Activated CD4-positive, alpha-beta memory T cell treated with anti-CD3 and anti-CD28 coated beads, Interleukin-2, amount 10 ng/mL, durations not matched to agents 7 days and 5 days (primary cell): ENCODE measurements at regions not wholly inside any gene's neighbourhood (a gene's known extent, or its start where the extent isn't known, plus 50 kb on each side); places are given as distances from the start of the nearest gene placed in this dataset.

Experiments
- CTCF ChIA-PET: fragments of 350-600 bp; sonication (Branson Sonifier 250); formaldehyde crosslinking; loops from one replicate; lab custom pipeline; 2021; ENCODE audit warnings: antibody characterized with exemption, inconsistent platforms; lab: Charles Lee
- POLR2A ChIA-PET: fragments of 350-600 bp; sonication (Branson Sonifier 250); formaldehyde crosslinking; loops from one replicate; lab custom pipeline; 2021; ENCODE audit warnings: antibody characterized with exemption; lab: Charles Lee
- DNase-seq: peaks from one replicate; pipeline ENCODE4 v3.0.0-alpha.2; 2020
- H3K27ac Mint-ChIP-seq: one replicate; pipeline ENCODE4 v1.8.0; 2021; ENCODE audit warnings: mild to moderate bottlenecking, mixed read lengths
- H3K27me3 Mint-ChIP-seq: one replicate; pipeline ENCODE4 v1.8.0; 2021; ENCODE audit warnings: mixed read lengths
- H3K36me3 Mint-ChIP-seq: one replicate; pipeline ENCODE4 v1.8.0; 2021; ENCODE audit warnings: low read depth, mixed read lengths
- H3K4me1 Mint-ChIP-seq: one replicate; pipeline ENCODE4 v1.8.0; 2021; ENCODE audit warnings: mixed read lengths
- H3K4me3 Mint-ChIP-seq: one replicate; pipeline ENCODE4 v1.8.0; 2021; ENCODE audit warnings: mild to moderate bottlenecking, mixed read lengths
- H3K9me3 Mint-ChIP-seq: one replicate; pipeline ENCODE4 v1.8.0; 2021; ENCODE audit warnings: mixed read lengths

DNA sequence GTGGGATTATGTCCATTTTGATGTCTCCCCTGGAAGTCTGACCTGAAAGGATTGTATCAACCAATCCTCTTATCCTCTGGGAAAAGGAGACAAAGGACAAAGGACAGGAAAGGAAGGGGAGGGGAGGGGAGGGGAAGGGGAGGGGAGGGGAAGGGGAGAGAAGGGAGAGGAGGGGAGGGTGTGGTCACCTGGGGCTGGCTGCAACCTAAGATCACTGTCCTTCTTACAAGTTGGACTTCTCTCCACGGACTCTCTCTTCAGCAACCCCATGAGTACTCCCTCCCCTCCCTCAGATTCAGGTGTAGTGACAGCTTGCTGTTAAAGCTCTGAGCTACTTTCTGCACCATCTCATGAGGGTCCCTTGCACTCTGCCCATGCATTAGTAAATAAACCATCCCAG is 58.9 kb upstream of the KLHL31 start:
- H3K9me3 Mint-ChIP-seq, result no peaks in the 10 kb centered on the region
- H3K4me1 Mint-ChIP-seq, result peaks cover 8% of the 10 kb centered on the region
- no peak overlapping the region for H3K4me3 Mint-ChIP-seq
- H3K27me3 Mint-ChIP-seq, result peaks cover 16% of the 10 kb centered on the region
- POLR2A ChIA-PET, result interaction anchor here (0.7 to 1.6 kb wide), 2 partner anchors 70 to 228 kb away, joined by 3 to 4 read pairs; partner anchors contain the start of gene LRRC1
- CTCF ChIA-PET, result interaction anchor here (0.7 to 12.1 kb wide), 9 partner anchors 12 to 232 kb away, joined by 3 to 128 read pairs (median 8); partner anchors contain the start of genes GCLC and LRRC1
- no peak overlapping the region for H3K27ac Mint-ChIP-seq
- H3K36me3 Mint-ChIP-seq, result no peaks in the 10 kb centered on the region
- DNase-seq, result no peak

DNA sequence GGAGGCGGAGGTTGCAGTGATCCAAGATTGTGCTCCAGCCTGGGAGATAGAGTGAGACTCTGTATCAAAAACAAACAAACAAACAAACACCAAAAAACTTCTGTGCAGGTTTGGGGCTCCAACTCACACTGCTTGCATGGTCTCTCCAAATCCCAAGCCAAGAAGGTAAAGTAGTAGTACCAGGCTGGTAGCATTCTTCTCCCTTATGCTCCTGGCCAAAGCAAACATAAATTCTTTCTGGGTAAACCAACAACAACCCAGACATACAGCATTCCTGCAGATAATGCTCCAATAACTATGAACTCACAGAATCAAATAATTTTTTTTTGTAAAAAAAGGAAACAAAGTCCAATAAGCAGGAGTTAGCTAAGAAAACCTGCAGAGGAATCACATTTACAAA is 57.8 kb upstream of the KLHL31 start:
- DNase-seq, result no peak
- ChIA-PET POLR2A (no interaction called here), CTCF (interaction anchor here (0.6 to 12.1 kb wide), 8 partner anchors 10 to 229 kb away, joined by 3 to 128 read pairs (median 5); partner anchors contain the start of gene LRRC1)
- H3K9me3 Mint-ChIP-seq, result no peaks in the 10 kb centered on the region
- no peak overlapping the region for H3K4me3 Mint-ChIP-seq
- peaks cover 16% of the 10 kb centered on the region for H3K27me3 Mint-ChIP-seq
- H3K27ac Mint-ChIP-seq, result no peak overlapping the region
- H3K36me3 Mint-ChIP-seq, result no peaks in the 10 kb centered on the region
- H3K4me1 Mint-ChIP-seq, result peaks cover 10% of the 10 kb centered on the region

DNA sequence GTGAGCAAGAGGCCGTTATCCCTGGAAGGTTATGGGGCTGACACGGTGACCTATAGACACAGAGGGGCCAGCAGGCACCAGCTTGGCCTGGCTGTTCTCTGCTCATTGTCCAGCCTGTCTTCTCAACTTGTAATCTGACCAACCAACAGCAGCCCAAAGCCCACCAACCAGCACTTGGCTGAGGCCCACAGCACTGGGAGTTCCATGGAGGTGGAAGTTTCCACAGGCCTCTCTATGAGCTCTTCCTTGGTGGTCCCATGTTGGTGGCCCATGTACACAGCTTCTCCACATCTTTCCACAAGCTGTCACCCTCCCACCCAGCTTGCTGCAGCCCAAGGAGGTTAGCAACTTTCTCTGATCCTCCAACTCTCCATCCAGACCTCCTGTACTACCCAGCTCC is 56.2 kb upstream of the KLHL31 start:
- Mint-ChIP-seq H3K9me3 (no peaks in the 10 kb centered on the region), H3K4me1 (peaks cover 7% of the 10 kb centered on the region), H3K4me3 (no peak overlapping the region), H3K27ac (no peak overlapping the region), H3K36me3 (no peaks in the 10 kb centered on the region), H3K27me3 (peaks cover 23% of the 10 kb centered on the region)
- no peak for DNase-seq
- ChIA-PET CTCF (interaction anchor here (0.7 to 12.1 kb wide), 7 partner anchors 9 to 227 kb away, joined by 3 to 128 read pairs (median 4); partner anchors contain the start of gene LRRC1), POLR2A (no interaction called here)

DNA sequence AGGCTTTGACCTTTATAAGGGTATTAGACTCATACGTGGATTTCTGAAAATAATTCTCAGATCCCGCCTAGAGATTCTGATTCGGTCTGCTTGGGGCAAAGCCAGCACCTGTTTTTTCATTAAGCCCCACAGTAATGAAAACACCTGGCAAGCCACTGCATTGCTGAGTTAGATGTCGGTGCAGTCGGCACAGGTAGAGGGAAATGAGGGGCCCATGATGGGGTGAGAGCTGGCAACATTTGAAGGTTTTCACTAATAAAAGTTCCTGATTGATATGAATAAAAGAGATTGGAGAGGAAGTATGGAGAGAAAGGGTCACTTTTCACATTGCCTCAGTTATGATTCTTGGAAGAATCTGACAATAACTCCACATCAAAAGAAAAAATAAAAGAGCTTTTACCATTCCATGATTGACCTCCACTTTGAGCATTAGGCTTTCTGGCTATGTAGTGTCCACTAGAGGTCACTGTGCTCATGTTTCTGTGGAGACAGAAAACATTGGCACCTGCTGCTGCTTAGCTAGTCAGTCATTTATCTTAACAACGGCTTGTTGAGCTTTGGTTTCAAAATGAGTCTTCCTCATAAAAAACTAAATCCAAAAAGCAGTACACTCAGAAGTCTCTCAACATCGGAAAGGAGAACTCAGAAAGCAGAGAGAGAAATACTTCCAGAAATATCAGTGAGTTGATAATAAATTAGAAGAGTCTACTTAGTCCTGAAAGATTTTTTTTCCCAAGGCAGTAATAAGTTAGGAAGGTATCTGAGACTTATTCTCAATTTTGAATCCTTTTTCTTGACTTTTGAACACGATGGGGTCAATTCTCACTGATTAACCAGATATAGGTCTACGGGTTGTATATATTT is 53.3 kb upstream of the KLHL31 start:
- peaks cover 6% of the 10 kb centered on the region for H3K4me1 Mint-ChIP-seq
- no peak overlapping the region for H3K27ac Mint-ChIP-seq

DNA sequence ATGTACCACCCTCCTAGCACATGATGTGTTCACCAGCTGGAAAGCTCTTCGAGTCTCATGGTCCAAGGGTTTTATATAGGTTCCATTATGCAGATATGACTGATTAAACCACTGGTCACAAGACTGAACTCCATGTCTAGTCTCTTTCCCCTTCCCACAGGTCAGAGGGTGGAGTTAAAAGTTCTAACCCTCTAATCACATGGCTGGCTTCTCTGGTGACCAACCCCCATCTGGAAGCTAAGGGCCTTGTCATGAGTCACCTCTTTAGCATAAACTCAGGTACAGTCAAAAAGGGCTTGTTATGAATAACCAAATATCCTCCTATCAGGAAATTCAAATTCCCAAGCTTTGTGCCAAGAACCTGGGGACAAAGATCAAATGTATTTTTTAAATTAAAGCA is 52.0 kb upstream of the KLHL31 start:
- no peak overlapping the region for H3K4me3 Mint-ChIP-seq
- ChIA-PET POLR2A (no interaction called here), CTCF (interaction anchor here (0.7 to 4.0 kb wide), 3 partner anchors 8 to 18 kb away, joined by 4 to 59 read pairs (median 27); no protein-coding TSS in a partner anchor)
- H3K27me3 Mint-ChIP-seq, result peaks cover 27% of the 10 kb centered on the region
- no peak for DNase-seq
- peaks cover 6% of the 10 kb centered on the region for H3K4me1 Mint-ChIP-seq
- H3K9me3 Mint-ChIP-seq, result no peaks in the 10 kb centered on the region
- H3K36me3 Mint-ChIP-seq, result no peaks in the 10 kb centered on the region
- H3K27ac Mint-ChIP-seq, result no peak overlapping the region

More for the DNA sequence above, 53.3 kb upstream of the KLHL31 start:
- DNase-seq, result peak; percentile 38
- POLR2A ChIA-PET, result interaction anchor here (0.6 to 1.1 kb wide), 4 partner anchors 10 to 237 kb away, joined by 3 to 4 read pairs (median 3); no protein-coding TSS in a partner anchor
- H3K36me3 Mint-ChIP-seq, result no peaks in the 10 kb centered on the region
- H3K4me3 Mint-ChIP-seq, result no peak overlapping the region
- peaks cover 28% of the 10 kb centered on the region for H3K27me3 Mint-ChIP-seq
- CTCF ChIA-PET, result interaction anchor here (0.6 to 4.0 kb wide), 33 partner anchors 8 to 511 kb away, joined by 3 to 59 read pairs (median 4); partner anchors contain the start of gene LRRC1
- H3K9me3 Mint-ChIP-seq, result no peaks in the 10 kb centered on the region

DNA sequence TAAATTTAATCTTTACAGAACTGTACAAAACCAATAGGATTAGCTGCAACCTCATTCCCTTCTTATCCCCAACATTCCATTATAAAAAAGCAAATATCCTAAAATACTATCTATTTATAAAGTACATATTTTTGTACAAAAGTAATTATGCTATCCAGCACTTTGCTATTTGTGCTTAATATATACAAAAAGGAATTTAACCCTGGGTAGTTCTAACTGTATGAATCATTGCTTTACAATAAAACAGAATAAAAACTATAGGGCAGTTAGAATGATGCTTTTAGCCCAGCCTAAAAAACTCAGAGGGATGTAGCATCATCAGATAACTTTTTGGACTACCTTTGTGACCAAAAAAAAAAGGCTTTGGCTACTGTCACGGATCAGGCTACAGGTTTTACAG is 49.9 kb upstream of the KLHL31 start:
- CTCF ChIA-PET, result interaction anchor here (2.2 to 2.6 kb wide), 2 partner anchors 10 to 13 kb away, joined by 11 to 13 read pairs; no protein-coding TSS in a partner anchor
- Mint-ChIP-seq H3K27me3 (peaks cover 39% of the 10 kb centered on the region), H3K27ac (no peak overlapping the region), H3K9me3 (no peaks in the 10 kb centered on the region), H3K4me1 (peaks cover 6% of the 10 kb centered on the region), H3K4me3 (no peak overlapping the region), H3K36me3 (no peaks in the 10 kb centered on the region)
- POLR2A ChIA-PET, result no interaction called here
- no peak for DNase-seq
